Breast epithelium (tissue), 4 donors: ENCODE measurements at regions not wholly inside any gene's neighbourhood (a gene's known extent, or its start where the extent isn't known, plus 50 kb on each side); places are given as distances from the start of the nearest gene placed in this dataset.
A peak's percentile ranks its signal among the peaks of the same experiment; 100 is the strongest.

Experiments
- DNase-seq, 2 donors: peaks; one replicate each; pipeline ENCODE4 v3.0.0-alpha.2; 2019; ENCODE audit warnings: low spot score in 2 of 2
- H3K27ac ChIP-seq, 2 donors: fragments of 200-600 bp; sonication (generic) in 1 of 2; one replicate each; pipeline ENCODE4 v1.5.1; 2016 to 2019; ENCODE audit warnings: mild to moderate bottlenecking in 1 of 2
- H3K27me3 ChIP-seq, 2 donors: fragments of 200-600 bp; sonication (generic) in 1 of 2; one replicate each; pipeline versions ENCODE4 v1.5.1 to v1.6.0; 2017 to 2019; ENCODE audit warnings: control low read depth in 1 of 2, mild to moderate bottlenecking in 1 of 2
- H3K36me3 ChIP-seq: fragments of 200-600 bp; one replicate; pipeline ENCODE4 v1.5.1; 2019
- H3K4me1 ChIP-seq, 2 donors: fragments of 200-600 bp; sonication (generic); one replicate each; pipeline ENCODE4 v1.5.1; 2016 to 2019; ENCODE audit warnings: control low read depth in 1 of 2
- H3K4me3 ChIP-seq, 3 donors: fragments of 200-600 bp; sonication (generic); 1 replicate in 2 of 3; 2 replicates in 1 of 3; pipeline ENCODE4 v1.5.1; 2016 to 2019; ENCODE audit warnings: mild to moderate bottlenecking in 3 of 3, moderate library complexity in 2 of 3
- H3K9me3 ChIP-seq, 2 donors: fragments of 200-600 bp; sonication (generic) in 1 of 2; one replicate each; pipeline ENCODE4 v1.5.1; 2016 to 2019; ENCODE audit warnings: control low read depth in 1 of 2
- CTCF ChIP-seq, 3 donors: fragments of 450-650 bp; IDR thresholded peaks; one replicate each; pipeline ENCODE4 v1.5.1; 2016 to 2017; ENCODE audit warnings: antibody characterized with exemption in 3 of 3, mild to moderate bottlenecking in 3 of 3, moderate library complexity in 3 of 3
- POLR2A ChIP-seq: fragments of 450-650 bp; IDR thresholded peaks from one replicate; pipeline ENCODE4 v1.6.1; 2016; ENCODE audit warnings: antibody characterized with exemption, mild to moderate bottlenecking, moderate library complexity
- POLR2AphosphoS5 ChIP-seq, 3 donors: sonication (generic); formaldehyde crosslinking; IDR thresholded peaks; one replicate each; pipeline ENCODE4 v1.6.1; 2017; ENCODE audit warnings: antibody characterized with exemption in 3 of 3
- intact Hi-C: fragments of 100-400 bp; cut with DNase I; formaldehyde crosslinking; loops from one replicate; pipeline ENCODE4 v1.15.1; 2023; ENCODE audit warnings: low total_unique reads

DNA sequence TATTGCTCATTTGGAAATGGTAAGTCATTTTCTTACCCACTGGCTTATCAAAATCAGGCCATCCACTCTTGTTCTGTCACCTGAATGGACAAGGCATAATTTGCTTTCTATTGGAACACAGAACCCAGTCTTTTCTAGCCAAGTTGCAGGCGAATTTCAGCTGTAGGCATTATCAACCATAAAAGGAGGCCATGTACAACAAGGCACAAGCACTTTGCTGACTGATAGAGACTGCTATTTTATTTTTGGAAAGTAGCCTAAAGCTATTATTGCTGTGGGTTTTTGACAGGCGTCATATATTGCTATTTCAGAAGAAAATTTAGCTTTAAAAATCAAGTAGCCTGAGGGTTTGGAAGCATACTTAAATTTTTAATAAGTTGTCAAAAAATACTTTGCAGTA lies 344.2 kb downstream of the HDGFL1 start:
- no peaks in the 10 kb centered on the region for H3K36me3 ChIP-seq
- no peaks in the 10 kb centered on the region for H3K27me3 ChIP-seq
- intact Hi-C loops, result no loop called here
- H3K4me3 ChIP-seq, result no peak overlapping the region
- H3K9me3 ChIP-seq, result no peaks in the 10 kb centered on the region
- H3K27ac ChIP-seq, result no peak overlapping the region
- TF ChIP-seq CTCF (IDR thresholded peaks at IDR 0.05) (no peak), POLR2AphosphoS5 (IDR thresholded peaks at IDR 0.05) (no peak), POLR2A (no peak)
- no peaks in the 10 kb centered on the region for H3K4me1 ChIP-seq
- no peak for DNase-seq

DNA sequence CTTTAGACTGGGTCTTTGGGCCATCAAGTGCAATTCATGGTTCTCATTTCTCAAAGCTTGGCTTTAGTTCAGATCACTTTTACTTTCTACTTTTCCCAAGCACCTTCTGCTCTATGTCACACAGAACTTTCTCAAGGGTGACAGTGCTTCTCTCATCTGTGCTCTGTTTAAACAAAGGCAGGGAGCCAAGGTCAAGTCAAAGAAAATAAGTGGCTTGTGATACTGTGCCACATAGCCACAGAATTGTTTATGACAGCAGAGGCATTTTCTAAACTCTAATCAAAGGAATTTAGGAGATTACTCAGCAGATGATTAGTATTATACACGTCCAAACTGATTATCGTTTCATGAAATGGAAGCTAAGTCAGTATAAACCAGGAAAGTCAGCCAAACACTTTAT lies 348.0 kb downstream of the HDGFL1 start:
- no peaks in the 10 kb centered on the region for H3K4me1 ChIP-seq
- no peak for DNase-seq
- no peaks in the 10 kb centered on the region for H3K36me3 ChIP-seq
- H3K27me3 ChIP-seq, result no peaks in the 10 kb centered on the region
- H3K27ac ChIP-seq, result no peak overlapping the region
- intact Hi-C loops, result no loop called here
- H3K9me3 ChIP-seq, result no peaks in the 10 kb centered on the region
- TF ChIP-seq CTCF (IDR thresholded peaks at IDR 0.05), result no peak
- no peak for TF ChIP-seq POLR2A
- TF ChIP-seq POLR2AphosphoS5 (IDR thresholded peaks at IDR 0.05), result peak in 1 of 3 donors; percentile 27
- H3K4me3 ChIP-seq, result no peak overlapping the region

DNA sequence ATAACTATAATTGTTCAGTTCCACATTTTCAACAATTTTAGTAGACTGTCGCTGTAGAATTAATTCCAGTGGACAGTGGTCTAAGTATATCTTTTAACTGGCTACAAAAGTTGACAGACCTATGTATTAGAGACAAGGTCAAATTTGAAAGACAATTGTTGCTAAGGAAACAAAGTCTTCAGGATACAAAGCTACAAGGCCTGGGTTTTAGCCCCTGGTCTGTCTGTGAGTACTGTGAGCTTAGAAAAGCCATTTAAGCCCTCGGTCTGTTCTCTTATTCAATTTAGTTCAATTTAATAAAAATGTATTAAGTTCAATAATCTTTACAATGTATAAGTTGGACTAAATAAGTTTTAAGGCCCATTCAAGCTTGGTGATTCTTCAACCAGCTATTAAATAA lies 352.5 kb downstream of the HDGFL1 start:
- Histone ChIP-seq H3K4me1 (no peaks in the 10 kb centered on the region), H3K36me3 (no peaks in the 10 kb centered on the region), H3K9me3 (no peaks in the 10 kb centered on the region), H3K27me3 (no peaks in the 10 kb centered on the region), H3K4me3 (no peak overlapping the region), H3K27ac (no peak overlapping the region)
- intact Hi-C loops, result no loop called here
- TF ChIP-seq POLR2A (no peak), CTCF (IDR thresholded peaks at IDR 0.05) (no peak)
- DNase-seq, result no peak

GRCh38 chr6:22925304-22925835 lies 356.0 kb downstream of the HDGFL1 start:
- intact Hi-C loops, result no loop called here
- no peaks in the 10 kb centered on the region for H3K4me1 ChIP-seq
- TF ChIP-seq POLR2A (no peak), POLR2AphosphoS5 (IDR thresholded peaks at IDR 0.05) (no peak), CTCF (IDR thresholded peaks at IDR 0.05) (no peak)
- H3K36me3 ChIP-seq, result no peaks in the 10 kb centered on the region
- H3K4me3 ChIP-seq, result no peak overlapping the region
- no peak for DNase-seq
- no peaks in the 10 kb centered on the region for H3K9me3 ChIP-seq
- no peak overlapping the region for H3K27ac ChIP-seq
- H3K27me3 ChIP-seq, result no peaks in the 10 kb centered on the region

GRCh38 chr6:22925920-22926789 lies 356.8 kb downstream of the HDGFL1 start:
- Histone ChIP-seq H3K4me1 (no peaks in the 10 kb centered on the region), H3K36me3 (no peaks in the 10 kb centered on the region), H3K27me3 (no peaks in the 10 kb centered on the region), H3K27ac (no peak overlapping the region), H3K9me3 (no peaks in the 10 kb centered on the region), H3K4me3 (no peak overlapping the region)
- TF ChIP-seq POLR2AphosphoS5 (IDR thresholded peaks at IDR 0.05) (no peak), CTCF (IDR thresholded peaks at IDR 0.05) (no peak), POLR2A (no peak)
- intact Hi-C loops, result no loop called here
- DNase-seq, result no peak
